Left kidney (tissue), 1 donor: ENCODE measurements at regions not wholly inside any gene's neighbourhood (a gene's known extent, or its start where the extent isn't known, plus 50 kb on each side); places are given as distances from the start of the nearest gene placed in this dataset.
"Not testable (repeated sequence)": the region's sequence is repeated elsewhere in the genome, so short reads cannot be mapped to it uniquely, and the experiment has no call there.

Experiments used
- DNase-seq: peaks from one replicate; pipeline ENCODE4 v3.0.0-alpha.2; 2013

DNA sequence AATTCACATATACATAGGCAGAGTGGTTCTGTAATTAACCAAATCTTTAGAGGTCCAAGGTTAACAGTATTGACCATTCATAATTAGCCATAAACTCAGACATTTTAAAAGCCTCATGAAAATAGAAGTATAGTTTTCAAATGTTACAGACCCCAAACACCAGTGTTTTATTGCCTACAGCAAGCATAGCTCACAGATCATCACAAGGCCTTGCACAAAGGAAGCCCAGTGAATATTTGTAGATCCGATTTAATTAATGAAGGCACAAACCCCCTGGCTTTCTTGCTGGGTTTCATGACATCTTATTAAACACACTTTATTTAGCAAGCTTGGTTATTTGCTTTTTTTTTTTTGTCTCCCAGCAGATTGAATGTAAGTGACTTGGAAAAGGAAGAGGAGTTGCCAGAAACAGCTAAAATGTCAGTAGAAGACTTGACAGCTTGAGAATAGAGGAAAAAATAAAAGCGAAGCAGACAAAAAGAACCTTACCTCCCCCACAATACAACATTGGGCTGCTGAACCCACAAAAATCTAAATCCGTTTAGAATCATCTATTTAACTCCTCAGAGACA, 283.9 kb upstream of the TNC start:
- no peak for DNase-seq

DNA sequence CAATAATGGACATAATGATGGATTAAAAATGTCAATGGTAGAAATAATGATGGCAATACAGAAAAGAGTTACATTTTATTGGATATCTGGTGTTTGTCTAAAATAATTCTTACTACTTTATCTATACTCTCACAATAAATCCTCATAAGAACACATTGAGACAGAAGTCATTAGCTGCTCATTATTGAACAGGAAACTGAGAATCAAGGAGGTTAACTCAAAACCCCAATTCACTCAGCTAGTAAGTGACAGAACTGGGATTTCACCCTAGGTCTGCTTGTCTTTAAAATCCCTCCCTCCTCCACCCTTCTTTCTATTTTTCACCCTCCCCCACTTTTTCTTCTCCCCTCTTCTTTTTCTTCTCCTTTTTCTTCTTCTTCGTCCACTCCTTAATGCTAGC, 285.8 kb upstream of the TNC start:
- DNase-seq, result no peak

GRCh38 chr9:115404311-115404710, 286.4 kb upstream of the TNC start:
- DNase-seq, result no peak

- DNase-seq, result no peak
These were observed 293.6 kb upstream of the TNC start for GRCh38 chr9:115411516-115411915.

DNA sequence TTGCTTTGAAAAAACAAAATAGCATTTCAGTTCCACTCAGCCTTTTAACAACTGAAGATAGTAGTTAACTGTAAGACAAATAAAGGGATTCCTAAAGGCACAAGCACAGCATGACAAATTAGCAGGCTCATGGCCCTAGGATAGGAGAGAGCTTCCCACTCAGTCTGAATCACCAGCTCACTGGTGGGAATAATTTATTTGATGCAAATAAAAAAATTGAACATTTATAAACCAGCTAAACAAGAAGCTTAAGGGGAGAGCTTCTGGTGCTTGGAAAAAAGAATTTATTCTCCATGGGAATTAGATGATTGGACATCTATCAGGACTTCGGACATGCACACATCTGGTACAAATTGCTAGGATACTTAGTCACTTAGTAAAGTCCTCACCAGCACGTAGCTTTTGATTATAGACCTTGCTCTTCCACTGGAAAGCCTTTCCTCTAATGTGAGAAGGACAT, 294.1 kb upstream of the TNC start:
- no peak for DNase-seq

- no peak for DNase-seq
These were observed 294.7 kb upstream of the TNC start for GRCh38 chr9:115412656-115413055.

DNA sequence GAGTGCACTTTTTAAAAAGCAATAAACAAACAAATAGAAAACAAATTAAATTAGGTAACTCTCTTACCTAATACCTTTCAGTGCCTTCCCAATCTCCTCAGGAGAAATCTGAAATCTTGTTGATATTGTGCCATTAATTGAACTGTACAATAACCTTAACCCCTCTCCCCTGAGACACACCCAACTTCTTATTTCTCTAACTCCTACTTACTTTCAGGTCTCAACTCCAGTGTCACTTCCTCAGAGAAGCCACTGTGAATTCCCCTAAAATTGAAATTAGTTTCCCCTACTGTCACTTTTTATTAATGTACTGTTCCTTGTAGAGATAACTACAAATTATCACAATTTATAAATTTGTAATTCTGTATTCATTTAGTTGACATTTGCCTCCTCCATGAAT, 295.3 kb upstream of the TNC start:
- no peak for DNase-seq

DNA sequence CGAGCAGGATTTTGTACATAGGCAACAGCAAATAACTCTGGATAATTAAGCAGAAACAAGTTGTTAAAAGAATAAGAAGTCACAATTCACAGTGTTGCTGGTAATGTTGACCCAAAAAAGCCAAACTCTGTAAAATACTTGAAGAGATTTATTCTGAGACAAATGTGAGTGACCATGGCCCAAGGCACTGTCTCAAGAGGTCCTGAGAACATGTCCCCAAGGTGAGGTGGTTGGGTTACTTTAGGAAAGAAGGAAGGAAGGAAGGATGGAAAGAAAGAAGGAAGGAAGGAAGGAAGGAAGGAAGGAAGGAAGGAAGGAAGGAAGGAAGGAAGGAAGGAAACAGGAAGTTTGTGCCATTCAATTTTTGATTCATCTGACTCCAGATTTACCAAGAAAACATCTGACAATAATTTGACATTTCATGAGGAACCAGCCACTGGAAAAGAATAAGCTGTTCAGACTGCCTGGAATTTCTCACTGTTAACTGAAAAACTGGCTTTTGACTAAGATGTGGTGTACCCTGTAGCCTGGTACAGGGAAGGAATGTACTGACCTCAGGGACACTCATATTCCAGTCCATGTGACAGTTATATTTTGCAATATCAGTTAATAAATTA, 295.9 kb upstream of the TNC start:
- DNase-seq, result no peak

- DNase-seq, result no peak
These were observed 296.6 kb upstream of the TNC start for GRCh38 chr9:115414561-115414960.

DNA sequence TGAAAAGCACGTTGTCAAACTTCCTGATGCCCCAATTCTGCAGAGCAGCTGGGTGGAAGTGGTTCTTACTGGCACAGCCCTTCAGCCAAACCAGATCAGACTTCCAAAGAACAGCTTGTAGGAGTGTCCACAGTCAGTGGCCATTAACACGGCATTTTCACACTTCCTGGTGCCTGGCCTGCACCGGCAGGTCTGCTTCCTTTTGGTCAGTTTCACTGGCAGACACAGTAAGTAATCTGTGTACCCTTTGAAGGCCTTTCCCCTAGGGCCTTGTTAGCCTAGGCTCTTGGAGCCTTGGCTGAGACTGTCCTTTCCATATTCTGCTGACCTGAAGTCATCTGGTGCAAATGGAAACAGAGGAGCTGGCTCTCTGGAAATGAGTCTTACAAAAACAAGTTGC, 297.5 kb upstream of the TNC start:
- no peak for DNase-seq

DNA sequence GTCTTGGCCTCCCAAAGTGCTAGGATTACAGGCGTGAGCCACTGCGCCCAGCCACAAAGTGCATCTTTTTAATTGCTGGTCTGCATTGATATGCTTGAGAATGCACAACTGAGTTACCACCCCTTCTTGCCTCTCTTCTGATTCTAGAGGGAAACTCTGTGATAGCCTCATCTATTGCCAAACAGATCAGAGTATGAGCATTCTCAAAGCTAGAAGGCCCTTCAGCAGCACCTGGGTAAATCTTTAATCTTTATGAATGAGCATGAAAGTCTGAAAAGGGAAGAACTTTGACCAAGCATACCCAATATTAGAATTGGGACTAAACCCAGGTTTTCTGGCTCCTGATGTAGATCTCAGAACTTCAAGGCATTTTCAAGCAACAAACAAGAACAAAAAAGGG, 298.3 kb upstream of the TNC start:
- no peak for DNase-seq

- not testable (repeated sequence) for DNase-seq
These were observed 300.2 kb upstream of the TNC start for GRCh38 chr9:115418181-115418580.

GRCh38 chr9:115422932-115423440, 305.0 kb upstream of the TNC start:
- no peak for DNase-seq

GRCh38 chr9:115423646-115424045, 305.7 kb upstream of the TNC start:
- no peak for DNase-seq

DNA sequence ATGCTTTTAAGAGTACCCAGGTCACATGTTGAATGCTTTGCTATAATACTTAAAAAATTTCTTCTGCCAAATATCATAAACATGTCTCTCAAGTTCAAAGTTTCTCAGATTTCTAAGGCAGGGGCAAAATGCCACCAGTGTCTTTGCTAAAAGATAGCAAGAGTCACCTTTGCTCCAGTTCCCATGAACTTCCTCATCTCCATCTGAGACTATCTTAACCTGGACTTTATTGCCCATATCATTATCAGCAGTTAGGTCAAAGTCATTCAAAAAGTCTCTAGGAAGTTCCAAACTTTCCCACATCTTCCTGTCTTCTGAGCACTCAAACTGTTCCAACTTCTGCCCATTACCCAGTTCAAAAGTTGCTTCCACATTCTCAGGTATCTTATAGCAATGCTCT, 307.6 kb upstream of the TNC start:
- DNase-seq, result no peak

DNA sequence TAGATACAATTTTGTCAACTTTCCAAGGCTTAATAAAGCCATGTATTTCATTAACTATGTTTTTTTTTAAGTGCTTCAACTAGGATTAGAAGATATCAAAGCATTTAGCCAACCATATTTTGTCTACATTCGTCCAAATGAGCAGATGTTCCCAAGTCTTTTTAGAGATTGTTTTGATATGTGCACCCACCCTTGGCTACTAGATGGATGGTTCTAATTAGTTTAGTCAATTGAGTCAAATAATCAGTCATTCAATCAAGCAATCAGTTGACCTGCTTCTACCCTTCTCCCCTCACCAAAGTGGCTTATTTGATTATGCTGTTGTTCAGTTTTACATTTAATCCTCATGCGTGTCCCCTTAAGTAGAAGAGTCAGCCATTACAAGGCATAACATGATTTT, 319.5 kb upstream of the TNC start:
- DNase-seq, result no peak

DNA sequence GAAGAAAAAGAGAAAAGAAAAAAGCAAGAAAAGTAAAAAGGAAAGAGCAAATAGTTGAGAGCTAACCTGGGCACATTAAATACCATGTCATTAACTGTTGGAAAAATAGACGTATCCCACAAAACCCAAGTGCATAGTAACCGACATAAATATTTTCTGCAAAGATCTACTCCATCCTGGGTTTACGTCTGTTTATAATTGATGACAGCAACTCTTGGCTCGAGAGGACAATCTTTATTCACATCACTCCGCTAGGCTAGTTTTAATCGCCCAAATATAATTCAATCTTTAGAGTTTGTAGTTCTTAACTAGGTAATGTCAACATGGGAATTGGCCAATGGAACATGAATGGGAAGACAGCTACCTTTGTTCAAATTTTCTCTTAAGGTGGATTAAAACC, 321.7 kb upstream of the TNC start:
- no peak for DNase-seq

- DNase-seq, result no peak
These were observed 324.1 kb upstream of the TNC start for GRCh38 chr9:115442054-115442453.

DNA sequence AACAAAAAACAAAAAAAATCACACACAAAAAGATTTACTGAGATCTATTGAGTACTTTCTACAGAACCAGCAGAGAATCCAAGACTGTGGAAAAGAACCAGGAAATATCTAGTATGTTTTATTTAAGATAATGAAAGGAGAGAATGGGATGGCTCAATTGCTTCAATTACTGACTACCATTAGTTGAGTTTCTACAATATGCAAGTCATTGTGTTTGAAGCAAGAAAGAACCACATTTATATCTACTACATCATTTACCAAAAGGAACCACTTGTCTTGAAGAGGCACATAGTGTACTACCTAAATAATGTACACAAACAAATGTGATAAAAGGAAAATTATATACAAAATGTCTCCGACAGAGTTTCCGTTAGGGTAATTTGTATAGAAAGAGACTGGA, 325.9 kb upstream of the TNC start:
- DNase-seq, result no peak

DNA sequence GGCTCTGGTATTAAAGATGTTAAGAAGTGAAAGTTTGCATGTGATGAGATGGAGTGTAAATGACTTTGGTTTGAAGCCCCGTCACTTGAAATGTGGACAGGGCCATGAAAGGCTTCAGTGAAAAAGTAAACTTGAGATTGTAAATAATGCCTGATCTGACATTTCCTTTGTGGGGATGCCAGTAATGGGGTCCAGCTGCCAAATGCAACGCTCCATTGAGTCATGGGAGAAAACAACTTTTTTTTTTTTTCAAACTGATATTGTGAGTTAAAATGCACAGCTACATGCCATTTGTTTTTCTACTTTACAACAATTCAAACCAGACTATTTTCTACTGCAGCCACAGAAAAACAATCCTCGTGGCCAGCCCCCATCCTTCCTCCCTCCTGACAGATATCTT, 327.0 kb upstream of the TNC start:
- DNase-seq, result peak; percentile 71

- DNase-seq, result no peak
These were observed 327.7 kb upstream of the TNC start for GRCh38 chr9:115445655-115446054.

DNA sequence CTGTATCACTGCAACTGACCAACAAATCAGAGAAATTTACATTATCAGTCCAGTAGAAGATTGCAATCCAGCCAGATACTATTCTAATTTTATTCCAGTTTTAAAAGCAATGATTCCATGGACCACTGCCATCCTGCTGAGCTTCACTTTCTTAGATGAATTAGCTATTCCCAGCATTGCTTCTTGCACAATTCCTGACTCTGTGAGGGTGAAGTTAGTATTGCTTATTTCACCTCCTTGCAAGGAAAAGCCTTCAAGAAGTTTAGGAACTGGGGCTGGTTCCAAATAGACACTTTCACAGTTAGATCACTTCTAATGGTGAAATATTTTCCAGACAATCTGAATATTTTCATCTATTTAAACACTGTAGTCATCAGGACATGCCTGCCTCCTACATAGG, 338.6 kb upstream of the TNC start:
- no peak for DNase-seq

- no peak for DNase-seq
These were observed 343.3 kb upstream of the TNC start for GRCh38 chr9:115461280-115461679.

DNA sequence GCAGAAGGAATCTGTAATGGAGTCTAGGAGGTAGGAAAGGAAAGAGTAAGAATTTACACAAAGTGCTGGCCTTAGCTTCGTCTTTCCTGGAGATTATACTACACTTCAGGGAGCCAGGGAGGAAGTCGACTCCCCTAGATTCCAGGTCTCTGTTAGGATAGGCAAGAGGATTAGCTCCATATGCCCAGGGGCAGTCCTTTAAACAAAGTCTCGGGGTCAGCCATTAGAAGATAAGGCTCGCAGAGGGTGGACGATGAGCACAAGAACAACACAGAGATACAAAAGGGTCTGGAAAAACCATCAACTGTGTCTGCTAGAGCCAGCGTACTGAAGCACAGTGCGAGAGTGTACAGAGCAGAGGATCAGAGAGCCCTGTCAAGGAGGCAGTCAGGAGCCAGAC, 344.7 kb upstream of the TNC start:
- DNase-seq, result no peak
